Inflammatory macrophage treated with lipopolysaccharide for 1 hour (primary cell): ENCODE measurements at regions not wholly inside any gene's neighbourhood (a gene's known extent, or its start where the extent isn't known, plus 50 kb on each side); places are given as distances from the start of the nearest gene placed in this dataset.

ENCODE experiments used
- DNase-seq, 2 donors: peaks; one replicate each; pipeline ENCODE4 v3.0.0-alpha.2; 2020 to 2022

- DNase-seq, result no peak
Measured at GRCh38 chr10:62453274-62453673, 79.1 kb downstream of the ZNF365 start.

GRCh38 chr10:62454687-62455397 lies 80.7 kb downstream of the ZNF365 start:
- peak; percentile 36 to 41 for DNase-seq

GRCh38 chr10:62456611-62457101 lies 82.5 kb downstream of the ZNF365 start:
- DNase-seq, result peak; percentile 13 to 28

DNA sequence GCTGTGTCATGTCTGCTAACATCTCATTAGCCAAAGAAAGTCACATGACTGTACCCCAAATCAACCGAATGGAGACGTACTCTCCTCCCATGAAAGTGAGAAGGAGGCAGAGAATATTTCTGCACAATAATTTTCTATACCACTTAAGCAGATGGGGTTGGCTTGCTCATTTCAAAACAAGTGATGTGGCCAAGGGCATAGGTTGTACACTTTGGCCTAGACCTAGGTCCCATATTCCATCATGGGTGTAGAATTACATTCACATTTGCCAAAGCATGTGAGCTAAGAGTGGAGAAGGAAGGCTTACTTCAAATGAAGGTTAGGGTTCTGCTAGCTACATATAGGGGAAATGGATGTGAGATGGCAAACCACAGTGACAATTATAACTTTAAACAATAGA lies 83.0 kb downstream of the ZNF365 start:
- no peak for DNase-seq

DNA sequence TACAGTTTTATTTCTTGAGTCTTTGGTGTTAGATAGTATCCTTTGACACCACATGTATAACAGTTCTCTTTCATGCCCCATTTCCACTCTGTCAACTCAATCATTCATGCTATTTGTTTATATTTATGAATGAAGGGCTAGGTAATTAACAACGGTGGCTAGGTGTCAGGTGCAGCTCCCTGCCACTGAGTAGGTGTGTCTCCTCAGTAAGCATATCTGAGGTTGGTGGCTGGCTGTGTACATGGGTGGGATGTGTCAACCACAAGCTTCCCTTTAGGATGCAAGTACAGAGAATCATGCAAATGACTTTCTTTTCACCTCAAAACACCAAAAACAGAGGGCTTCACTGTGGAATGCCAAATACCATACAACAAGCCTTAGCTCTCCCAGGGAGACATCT lies 83.4 kb downstream of the ZNF365 start:
- DNase-seq, result no peak

- no peak for DNase-seq
Measured at GRCh38 chr10:62459072-62459471, 84.9 kb downstream of the ZNF365 start.

- DNase-seq, result no peak
Measured at GRCh38 chr10:62459500-62459899, 85.3 kb downstream of the ZNF365 start.

DNA sequence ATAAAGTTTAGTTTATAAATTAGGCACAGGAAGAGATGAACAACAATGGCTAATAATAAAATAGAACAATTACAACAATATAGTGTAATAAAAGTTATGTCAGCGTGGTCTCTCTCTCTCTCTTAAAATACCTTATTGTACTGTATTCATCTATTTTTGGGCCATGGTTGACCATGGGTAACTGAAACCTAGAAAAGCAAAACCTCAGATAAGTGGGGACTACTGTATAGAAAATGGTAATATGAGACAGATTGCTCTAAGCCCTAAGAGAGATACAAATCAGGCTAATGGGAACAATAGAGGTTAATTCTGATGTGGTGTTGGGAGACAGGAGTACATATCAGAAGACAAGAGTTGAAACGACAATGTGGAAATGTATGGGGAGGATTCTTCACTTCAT lies 86.2 kb downstream of the ZNF365 start:
- DNase-seq, result no peak

GRCh38 chr10:62461120-62461519 lies 87.0 kb downstream of the ZNF365 start:
- no peak for DNase-seq

GRCh38 chr10:62462461-62462860 lies 88.3 kb downstream of the ZNF365 start:
- peak; percentile 13 to 45 for DNase-seq

DNA sequence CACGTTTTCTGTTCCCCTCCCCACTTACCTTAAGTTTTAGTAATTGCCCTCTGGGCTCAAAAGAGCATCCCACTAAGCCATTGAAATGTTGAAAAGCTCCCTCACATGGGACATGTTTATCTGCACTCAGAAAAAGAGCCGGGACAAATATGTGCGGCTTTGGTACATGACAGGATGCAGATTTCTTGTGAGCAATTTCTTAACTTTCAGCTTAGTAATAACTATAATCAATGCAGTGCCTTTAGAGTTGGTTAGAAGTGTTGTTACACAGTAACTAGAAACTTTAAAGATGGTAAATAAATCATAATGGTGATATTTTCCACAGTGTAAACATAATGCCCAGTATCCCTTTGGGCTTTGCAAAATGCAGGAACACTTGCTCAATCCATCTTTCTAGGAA lies 89.2 kb downstream of the ZNF365 start:
- DNase-seq, result no peak

- no peak for DNase-seq
Measured at GRCh38 chr10:62464308-62464707, 90.1 kb downstream of the ZNF365 start.

DNA sequence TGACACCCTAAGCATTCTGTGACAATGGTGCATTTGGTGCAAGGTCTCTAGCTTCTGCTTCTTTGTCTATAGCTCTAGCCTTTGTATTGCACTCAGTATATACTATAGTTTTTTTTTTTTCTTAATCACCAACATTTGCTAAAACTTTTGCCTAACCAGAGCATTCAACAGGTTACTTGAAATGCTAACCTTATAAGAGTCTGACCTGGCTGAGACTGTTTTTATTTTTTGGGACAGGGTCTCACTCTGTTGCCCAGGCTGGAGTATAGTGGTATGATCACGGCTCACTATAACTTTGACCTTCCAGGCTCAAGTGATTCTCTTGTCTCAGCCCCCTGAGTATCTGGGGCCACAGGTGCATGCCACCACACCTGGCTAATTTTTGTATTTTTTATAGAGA lies 92.4 kb downstream of the ZNF365 start:
- DNase-seq, result no peak

DNA sequence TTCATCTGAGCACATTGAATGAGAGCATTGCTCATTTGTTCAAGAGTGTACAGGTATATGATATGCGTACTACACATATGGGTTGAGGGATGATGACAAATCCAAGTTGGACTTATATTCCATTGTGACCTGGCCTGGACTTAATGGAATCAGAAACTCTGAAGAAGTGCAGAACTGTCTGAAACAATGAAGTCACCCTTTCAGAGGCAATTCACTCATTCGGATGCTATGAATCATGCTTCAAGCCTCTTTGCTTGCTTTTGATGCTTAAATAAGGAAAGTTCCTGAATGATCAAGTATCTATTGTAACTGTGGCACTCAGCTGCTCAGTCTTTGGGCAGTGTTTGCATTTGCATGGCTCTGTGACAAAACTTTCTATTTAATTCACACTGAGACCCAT lies 93.4 kb downstream of the ZNF365 start:
- no peak for DNase-seq

- DNase-seq, result no peak
Measured at GRCh38 chr10:62471711-62472110, 97.5 kb downstream of the ZNF365 start.

GRCh38 chr10:62473241-62473640 lies 99.1 kb downstream of the ZNF365 start:
- DNase-seq, result no peak

DNA sequence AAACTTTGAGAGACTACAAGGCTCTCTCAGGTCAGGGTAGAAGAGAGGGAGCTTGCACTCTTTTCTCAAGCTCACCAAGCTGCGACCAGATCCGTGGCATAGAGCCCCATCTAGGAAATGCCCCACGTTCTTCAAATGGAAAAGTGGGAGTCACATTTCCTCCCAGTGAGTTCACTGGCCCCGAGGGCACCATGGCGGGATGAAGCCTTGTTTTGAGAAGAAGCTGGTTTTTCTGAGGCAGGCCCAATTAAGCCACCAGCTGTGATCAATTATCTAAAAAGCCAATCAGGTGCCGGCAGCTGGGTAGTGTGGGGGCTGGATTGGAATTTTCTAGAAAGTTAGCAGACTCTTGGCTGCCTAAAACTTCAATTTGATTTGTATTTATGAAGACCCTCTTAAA lies 101.4 kb downstream of the ZNF365 start:
- DNase-seq, result no peak

DNA sequence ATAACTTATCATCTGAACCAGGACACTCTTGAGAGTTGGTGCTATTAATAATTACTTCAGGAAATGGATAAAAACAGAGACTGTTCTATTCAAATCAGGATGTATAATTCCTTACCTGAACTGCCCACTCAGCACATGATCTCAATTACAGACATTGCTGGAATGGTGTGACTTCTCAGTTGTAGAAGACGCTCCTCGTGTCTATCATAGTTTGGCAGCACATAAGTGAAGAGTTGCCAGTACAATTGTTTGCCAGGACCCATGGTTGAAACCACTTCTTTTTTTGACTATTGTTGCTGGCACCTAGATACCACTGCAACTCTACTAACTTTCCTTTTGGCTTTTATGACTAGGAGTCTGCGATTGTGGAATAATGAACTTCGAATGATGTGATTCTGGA lies 105.4 kb downstream of the ZNF365 start:
- no peak for DNase-seq

DNA sequence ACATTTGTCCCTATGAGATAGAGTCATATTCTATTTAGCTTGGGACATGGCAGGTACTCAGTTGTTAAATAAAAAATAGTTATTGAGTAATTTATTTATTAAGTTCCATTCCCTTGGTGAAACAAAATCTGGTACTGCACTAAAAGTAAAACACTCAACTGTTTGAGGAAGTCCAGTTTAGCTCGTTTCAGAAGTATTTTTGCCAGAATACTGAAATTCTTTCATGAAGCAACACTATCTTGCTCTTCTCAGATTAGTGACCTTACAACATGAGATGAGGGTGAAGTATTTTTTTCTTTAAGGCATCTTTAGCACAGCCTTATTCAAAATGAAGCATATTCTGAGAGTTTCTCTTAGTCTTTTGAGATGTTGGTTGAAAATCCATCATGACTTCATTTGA lies 106.0 kb downstream of the ZNF365 start:
- peak in 1 of 2 donors; percentile 47 for DNase-seq

DNA sequence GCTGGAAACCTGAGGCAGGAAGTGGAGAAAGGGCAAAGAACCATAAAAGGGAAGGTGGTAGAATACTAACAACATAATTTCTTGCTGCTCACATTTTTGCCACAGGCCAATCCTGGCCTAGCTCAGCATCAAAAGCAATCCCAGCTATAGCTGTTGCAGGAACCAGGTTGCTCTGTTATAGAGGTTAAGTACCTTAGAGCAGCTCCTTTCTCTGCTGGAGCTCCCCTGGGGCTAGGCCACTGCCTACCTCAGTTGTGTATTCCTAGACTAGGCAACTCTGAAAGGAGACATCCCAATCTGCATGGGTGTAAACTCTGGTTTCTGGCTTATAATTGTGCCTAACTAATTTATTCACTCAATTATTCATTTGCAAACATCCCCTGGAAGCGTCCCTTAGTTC lies 108.4 kb downstream of the ZNF365 start:
- no peak for DNase-seq

DNA sequence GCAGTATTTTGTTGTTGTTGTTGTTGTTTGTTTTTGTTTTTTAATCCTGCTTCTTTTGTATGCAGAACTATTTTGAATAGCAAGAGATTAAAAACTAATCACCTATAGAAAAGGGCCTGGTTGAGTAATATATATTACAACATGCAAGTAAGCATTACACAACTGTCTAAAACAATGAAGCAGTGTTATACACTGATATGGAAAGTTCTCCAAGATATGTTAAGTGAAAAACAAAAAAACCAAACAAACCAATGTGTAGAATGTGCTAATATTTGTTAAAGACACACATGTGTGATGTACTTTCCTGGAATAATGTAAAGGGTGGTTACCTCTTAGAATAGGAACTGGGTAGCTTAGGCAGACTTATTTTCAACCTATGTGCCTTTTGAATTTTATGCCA lies 117.4 kb downstream of the ZNF365 start:
- peak in 1 of 2 donors; percentile 56 for DNase-seq

DNA sequence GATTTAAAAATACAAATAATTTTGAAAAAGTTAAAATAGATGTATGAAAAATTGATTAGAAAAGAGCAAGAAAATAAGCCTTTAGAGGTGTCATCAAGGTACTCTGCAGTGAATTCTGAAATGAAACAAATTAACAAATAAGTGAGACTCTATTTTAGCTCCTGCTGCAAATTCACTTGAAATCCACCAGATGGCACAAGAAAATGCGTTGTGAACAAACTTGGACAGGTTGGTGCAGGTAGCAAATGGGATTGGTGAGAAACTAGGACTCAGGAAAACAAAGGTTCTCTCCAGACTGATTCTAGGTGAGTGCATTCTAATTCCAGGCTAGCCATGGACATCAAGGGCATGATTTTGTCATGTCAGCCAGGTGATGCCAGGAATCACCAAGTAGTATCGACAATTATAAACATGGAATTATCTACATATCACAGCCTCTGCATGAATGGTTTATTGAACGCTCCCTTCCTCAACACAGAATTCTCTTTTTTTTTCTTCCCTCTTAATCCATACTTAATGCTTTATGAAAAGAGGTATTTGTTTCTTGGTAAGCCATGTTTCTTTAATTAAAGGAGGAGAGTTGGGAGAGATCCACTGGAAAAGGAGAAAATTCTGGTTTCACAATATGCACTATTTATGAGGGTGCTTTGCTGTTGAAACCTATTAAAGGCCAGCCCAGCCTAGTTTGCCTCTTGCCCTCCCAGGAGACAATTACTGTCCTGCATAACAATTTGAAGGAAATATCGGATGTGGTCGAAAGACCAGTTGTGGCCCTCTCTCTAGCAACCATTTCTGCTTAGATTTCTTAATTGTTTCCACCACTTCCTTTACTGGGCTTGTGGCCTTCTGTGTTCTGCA lies 118.1 kb downstream of the ZNF365 start:
- peak in 1 of 2 donors; percentile 42 for DNase-seq

DNA sequence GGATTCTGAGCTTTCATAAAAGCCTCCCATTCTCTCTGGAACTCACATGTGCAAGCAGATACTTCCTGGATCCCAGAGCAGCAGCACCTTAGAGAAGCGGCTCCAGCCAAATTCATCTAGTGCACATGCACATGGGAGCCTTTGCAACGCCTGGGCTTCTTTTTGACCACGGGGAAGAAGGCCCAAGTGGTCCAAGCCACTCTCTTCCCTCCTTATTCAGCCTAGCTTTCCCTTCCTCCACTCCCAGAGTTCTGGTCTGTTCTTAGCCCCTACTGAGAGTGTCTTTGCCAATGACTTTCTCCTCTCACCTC lies 118.7 kb downstream of the ZNF365 start:
- DNase-seq, result no peak

DNA sequence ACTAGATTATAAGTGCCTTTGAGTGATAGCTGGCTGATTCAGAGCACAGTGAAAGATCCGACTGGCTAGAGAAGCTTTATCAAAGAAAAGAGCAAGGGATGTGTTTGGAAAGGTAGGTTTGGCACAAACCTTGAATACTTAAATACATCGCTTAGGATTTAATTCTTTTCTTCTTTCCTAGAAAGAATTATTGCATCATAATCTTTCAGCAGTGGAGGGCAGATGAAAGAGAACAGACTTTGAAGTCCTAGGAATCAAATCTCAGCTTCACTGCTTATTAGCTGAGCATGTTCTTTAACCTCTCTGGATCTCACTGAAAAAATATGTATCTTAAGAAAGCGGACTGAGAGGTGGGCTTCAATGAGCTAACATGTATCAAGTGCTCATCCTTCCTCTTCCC lies 122.8 kb downstream of the ZNF365 start:
- no peak for DNase-seq
